ENCODE measurements at regions not wholly inside any gene's neighbourhood (a gene's known extent, or its start where the extent isn't known, plus 50 kb on each side); places are given as distances from the start of the nearest gene placed in this dataset.

- H3K4me3 ChIP-seq (ENCODE audit: low read length), result no peak overlapping the region
- DNase-seq (ENCODE audit: low read depth), result no peak
- TF ChIP-seq, protein P1, sequence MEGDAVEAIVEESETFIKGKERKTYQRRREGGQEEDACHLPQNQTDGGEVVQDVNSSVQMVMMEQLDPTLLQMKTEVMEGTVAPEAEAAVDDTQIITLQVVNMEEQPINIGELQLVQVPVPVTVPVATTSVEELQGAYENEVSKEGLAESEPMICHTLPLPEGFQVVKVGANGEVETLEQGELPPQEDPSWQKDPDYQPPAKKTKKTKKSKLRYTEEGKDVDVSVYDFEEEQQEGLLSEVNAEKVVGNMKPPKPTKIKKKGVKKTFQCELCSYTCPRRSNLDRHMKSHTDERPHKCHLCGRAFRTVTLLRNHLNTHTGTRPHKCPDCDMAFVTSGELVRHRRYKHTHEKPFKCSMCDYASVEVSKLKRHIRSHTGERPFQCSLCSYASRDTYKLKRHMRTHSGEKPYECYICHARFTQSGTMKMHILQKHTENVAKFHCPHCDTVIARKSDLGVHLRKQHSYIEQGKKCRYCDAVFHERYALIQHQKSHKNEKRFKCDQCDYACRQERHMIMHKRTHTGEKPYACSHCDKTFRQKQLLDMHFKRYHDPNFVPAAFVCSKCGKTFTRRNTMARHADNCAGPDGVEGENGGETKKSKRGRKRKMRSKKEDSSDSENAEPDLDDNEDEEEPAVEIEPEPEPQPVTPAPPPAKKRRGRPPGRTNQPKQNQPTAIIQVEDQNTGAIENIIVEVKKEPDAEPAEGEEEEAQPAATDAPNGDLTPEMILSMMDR (conservative IDR thresholded peaks at IDR 0.05; ENCODE audit: low read length), result no peak
Observed at GRCh38 chr1:198084241-198084908, 72.4 kb upstream of the NEK7 start.

DNA sequence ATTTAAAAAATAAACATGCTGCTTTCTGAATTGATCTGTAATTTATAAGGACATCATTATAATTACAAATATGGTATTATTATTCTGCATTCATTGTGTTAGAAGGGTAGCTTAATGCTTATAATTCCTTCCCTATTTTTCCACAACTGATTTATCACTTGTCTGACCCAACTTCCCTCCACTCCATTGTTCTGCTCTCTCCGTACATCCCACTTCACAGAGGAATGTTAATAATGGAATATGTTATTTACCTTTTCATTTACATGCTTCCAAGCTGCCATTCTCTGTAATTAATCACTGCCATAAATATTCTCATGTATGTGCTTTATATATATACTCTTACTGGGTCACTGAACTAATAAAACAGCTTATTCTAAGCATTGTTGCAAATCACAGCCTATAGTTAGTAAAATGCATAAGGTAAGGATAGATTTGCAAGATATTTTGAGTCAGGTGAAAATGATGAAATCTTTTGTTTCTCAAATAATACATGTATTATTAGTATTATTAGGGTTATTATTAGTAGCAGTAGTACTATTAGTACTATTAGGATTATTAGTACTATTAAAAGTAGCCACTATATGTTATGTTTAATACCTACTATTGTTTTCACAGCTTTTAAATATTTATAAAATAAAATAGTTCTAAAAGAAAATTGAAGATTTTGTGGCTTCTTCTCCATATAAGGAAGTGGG is 70.6 kb upstream of the NEK7 start:
- DNase-seq (ENCODE audit: low read depth), result no peak
- TF ChIP-seq, protein P1 (conservative IDR thresholded peaks at IDR 0.05; ENCODE audit: low read length), result no peak
- no peak overlapping the region for H3K4me3 ChIP-seq (ENCODE audit: low read length)

GRCh38 chr1:198087831-198088230 is 69.0 kb upstream of the NEK7 start:
- TF ChIP-seq, protein P1 (conservative IDR thresholded peaks at IDR 0.05; ENCODE audit: low read length), result no peak
- no peak overlapping the region for H3K4me3 ChIP-seq (ENCODE audit: low read length)
- no peak for DNase-seq (ENCODE audit: low read depth)

DNA sequence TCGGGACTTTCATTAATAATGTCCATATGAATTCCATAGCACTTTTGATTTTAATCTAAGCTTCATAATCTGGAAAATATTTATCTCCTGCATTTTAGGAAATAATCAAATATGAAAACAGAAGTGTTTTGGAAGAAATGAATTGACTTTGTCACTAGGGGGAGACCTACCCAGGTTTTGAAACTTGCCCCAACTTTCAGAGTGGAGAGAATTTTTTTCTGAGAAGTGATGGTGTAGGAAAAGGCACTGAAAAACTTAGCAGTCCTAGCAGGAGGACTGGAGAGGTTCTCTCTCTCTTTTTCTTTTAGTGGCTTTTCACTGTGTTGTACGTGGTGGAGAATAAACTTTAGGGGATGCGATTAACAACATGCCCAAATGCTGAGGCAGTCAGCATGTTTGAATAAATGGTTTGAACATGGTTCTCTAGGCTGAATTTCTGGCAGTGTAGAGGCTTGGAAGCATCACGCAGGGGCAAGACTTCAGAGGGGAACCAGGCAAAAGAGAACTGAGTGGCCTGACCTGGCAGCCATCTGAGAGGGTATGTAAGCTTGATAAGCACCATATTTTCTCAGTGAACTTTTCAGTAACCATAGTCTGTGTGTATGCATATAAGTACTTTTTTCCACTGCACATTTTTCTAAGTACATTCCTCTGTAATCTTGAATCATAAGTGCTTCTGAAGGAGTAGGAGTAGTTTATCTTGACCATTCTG is 68.3 kb upstream of the NEK7 start:
- TF ChIP-seq, protein P1 (conservative IDR thresholded peaks at IDR 0.05; ENCODE audit: low read length), result peak; percentile 76
- peak overlapping the region; percentile 50 for H3K4me3 ChIP-seq (ENCODE audit: low read length)
- peak; percentile 70 for DNase-seq (ENCODE audit: low read depth)

GRCh38 chr1:198096390-198096789 is 60.4 kb upstream of the NEK7 start:
- TF ChIP-seq, protein P1 (conservative IDR thresholded peaks at IDR 0.05; ENCODE audit: low read length), result no peak
- no peak overlapping the region for H3K4me3 ChIP-seq (ENCODE audit: low read length)
- DNase-seq (ENCODE audit: low read depth), result no peak

DNA sequence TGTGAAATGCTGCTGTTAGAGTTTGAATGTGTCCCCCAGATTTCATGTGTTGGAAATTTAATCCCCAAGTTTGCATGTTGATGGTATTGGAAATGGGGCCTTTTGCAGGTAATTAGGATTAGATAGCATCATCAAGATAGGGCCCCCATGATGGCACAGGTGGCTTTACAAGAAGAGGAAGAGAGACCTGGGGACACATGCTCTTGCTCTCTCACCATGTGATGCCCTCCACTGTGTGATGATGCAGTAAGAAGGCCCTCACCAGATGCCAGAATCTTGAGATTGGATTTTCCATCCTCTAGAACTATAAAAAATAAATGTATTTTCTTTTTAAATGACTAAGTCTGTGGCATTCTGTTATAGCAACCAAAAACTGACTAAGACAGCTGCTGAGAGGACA is 57.0 kb upstream of the NEK7 start:
- no peak overlapping the region for H3K4me3 ChIP-seq (ENCODE audit: low read length)
- DNase-seq (ENCODE audit: low read depth), result no peak
- TF ChIP-seq, protein P1 (conservative IDR thresholded peaks at IDR 0.05; ENCODE audit: low read length), result no peak
